ENCODE measurements at regions not wholly inside any gene's neighbourhood (a gene's known extent, or its start where the extent isn't known, plus 50 kb on each side); places are given as distances from the start of the nearest gene placed in this dataset.

DNA sequence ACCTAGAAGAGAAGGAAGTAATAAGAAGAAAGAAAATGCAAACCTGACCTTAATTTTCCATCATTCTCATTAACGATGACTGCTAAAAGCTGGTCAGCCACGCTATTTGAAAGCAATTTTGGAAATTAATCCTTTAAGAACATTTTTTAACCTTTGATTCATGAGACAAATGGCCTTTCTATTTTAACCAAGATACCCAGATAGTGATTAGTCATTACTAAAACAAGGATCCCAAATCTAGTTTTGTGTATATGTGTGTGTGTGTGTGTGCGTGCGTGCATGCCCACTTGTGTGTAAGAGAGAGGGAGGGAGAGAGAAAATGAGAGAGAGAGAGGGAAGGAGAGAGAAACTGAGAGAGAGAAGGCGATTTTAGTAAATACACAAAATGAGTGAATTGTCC, 329.5 kb downstream of the DEPDC1B start:
- TF ChIP-seq, protein P1, sequence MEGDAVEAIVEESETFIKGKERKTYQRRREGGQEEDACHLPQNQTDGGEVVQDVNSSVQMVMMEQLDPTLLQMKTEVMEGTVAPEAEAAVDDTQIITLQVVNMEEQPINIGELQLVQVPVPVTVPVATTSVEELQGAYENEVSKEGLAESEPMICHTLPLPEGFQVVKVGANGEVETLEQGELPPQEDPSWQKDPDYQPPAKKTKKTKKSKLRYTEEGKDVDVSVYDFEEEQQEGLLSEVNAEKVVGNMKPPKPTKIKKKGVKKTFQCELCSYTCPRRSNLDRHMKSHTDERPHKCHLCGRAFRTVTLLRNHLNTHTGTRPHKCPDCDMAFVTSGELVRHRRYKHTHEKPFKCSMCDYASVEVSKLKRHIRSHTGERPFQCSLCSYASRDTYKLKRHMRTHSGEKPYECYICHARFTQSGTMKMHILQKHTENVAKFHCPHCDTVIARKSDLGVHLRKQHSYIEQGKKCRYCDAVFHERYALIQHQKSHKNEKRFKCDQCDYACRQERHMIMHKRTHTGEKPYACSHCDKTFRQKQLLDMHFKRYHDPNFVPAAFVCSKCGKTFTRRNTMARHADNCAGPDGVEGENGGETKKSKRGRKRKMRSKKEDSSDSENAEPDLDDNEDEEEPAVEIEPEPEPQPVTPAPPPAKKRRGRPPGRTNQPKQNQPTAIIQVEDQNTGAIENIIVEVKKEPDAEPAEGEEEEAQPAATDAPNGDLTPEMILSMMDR (IDR thresholded peaks at IDR 0.05) = no peak
- Histone ChIP-seq H3K27ac (no peak overlapping the region), H3K9me3 (no peaks in the 10 kb centered on the region), H3K4me1 (no peaks in the 10 kb centered on the region), H3K4me3 (no peak overlapping the region), H3K36me3 (no peaks in the 10 kb centered on the region), H3K27me3 (no peaks in the 10 kb centered on the region)
- intact Hi-C loops (cut with DNase I) = no loop called here
- ATAC-seq = no peak
- DNase-seq = no peak

DNA sequence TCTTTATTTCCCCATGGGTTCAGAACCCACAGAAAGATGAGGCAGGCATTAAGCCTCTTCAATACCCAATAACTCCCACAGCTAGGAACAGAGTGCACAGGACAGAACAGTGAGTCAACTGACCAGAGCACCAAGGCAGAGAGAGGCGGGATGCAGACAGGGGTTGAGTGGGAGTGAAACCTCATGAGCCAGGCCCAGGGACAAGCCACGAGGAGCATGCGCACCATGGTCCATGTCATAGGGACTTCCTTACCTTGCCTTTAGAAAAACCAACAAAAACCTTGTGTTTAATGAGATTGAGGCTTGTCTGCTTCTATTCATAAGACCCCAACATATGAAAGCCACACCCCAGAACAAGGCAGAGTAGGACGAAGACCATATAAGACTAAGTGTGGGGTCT, 330.6 kb downstream of the DEPDC1B start:
- Histone ChIP-seq H3K4me1 (no peaks in the 10 kb centered on the region), H3K36me3 (no peaks in the 10 kb centered on the region), H3K27ac (no peak overlapping the region), H3K27me3 (no peaks in the 10 kb centered on the region), H3K4me3 (no peak overlapping the region), H3K9me3 (no peaks in the 10 kb centered on the region)
- DNase-seq (no peak), ATAC-seq (no peak)
- intact Hi-C loops (cut with DNase I) = no loop called here
- TF ChIP-seq, protein P1 (IDR thresholded peaks at IDR 0.05) = no peak

GRCh38 chr5:60368100-60368499, 331.9 kb downstream of the DEPDC1B start:
- intact Hi-C loops (cut with DNase I) = no loop called here
- Histone ChIP-seq H3K4me1 (no peaks in the 10 kb centered on the region), H3K36me3 (no peaks in the 10 kb centered on the region), H3K27ac (no peak overlapping the region), H3K9me3 (no peaks in the 10 kb centered on the region), H3K4me3 (no peak overlapping the region), H3K27me3 (no peaks in the 10 kb centered on the region)
- DNase-seq (no peak), ATAC-seq (no peak)
- TF ChIP-seq, protein P1 (IDR thresholded peaks at IDR 0.05) = no peak

DNA sequence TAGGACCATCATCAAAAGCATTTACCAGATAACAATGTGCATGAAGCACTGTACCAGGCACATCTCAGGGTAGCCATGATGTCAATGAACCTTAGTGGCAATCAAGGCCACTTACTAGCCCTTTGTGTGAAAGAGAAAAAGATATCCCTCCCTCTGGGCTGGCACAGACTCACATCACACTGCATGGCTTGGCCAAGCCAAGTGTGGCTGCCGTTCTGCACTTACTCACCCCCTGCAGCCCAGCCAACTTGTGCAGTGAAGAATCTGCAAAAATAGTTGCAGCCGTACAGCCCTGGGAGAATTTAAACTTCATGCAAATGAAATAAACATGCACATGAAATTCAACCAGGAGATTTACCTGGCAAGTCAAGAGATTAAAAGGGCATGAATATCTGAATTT, 333.5 kb downstream of the DEPDC1B start:
- no peak for ATAC-seq
- Histone ChIP-seq H3K27ac (no peak overlapping the region), H3K9me3 (no peaks in the 10 kb centered on the region), H3K4me3 (no peak overlapping the region), H3K36me3 (no peaks in the 10 kb centered on the region), H3K4me1 (no peaks in the 10 kb centered on the region), H3K27me3 (no peaks in the 10 kb centered on the region)
- DNase-seq = no peak
- intact Hi-C loops (cut with DNase I) = no loop called here
- TF ChIP-seq, protein P1 (IDR thresholded peaks at IDR 0.05) = no peak

DNA sequence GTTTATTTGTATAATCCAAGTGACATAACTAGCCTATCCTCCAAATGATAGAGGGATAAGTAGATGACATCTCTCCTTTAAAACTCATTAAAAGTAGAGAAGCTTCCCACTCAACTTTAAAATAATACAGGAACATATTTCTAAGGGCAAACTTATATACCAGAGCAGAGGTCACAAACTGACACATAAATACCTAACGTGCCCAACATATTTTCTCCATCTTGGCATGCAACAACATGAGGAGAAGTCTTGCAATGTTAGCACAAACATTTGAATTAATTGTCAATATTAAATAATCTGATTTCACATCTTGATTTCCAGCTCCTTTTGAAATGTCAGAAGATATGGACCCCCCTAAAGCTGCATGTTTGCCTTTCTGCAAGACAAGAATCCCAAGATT, 335.0 kb downstream of the DEPDC1B start:
- intact Hi-C loops (cut with DNase I) = no loop called here
- H3K27ac ChIP-seq = no peak overlapping the region
- no peaks in the 10 kb centered on the region for H3K36me3 ChIP-seq
- no peaks in the 10 kb centered on the region for H3K27me3 ChIP-seq
- H3K4me1 ChIP-seq = no peaks in the 10 kb centered on the region
- TF ChIP-seq, protein P1 (IDR thresholded peaks at IDR 0.05) = no peak
- no peaks in the 10 kb centered on the region for H3K9me3 ChIP-seq
- DNase-seq = no peak
- no peak for ATAC-seq
- H3K4me3 ChIP-seq = no peak overlapping the region

All from left lung (tissue), 4 donors.